Neural progenitor cell (in vitro differentiated cells): ENCODE measurements at regions not wholly inside any gene's neighbourhood (a gene's known extent, or its start where the extent isn't known, plus 50 kb on each side); places are given as distances from the start of the nearest gene placed in this dataset.
"Not testable (repeated sequence)": the region's sequence is repeated elsewhere in the genome, so short reads cannot be mapped to it uniquely, and the experiment has no call there.

Source experiments
- EZH2 ChIP-seq: fragments of 200-600 bp; sonication (generic); IDR thresholded peaks from 2 replicates; pipeline ENCODE4 v1.6.1; 2017; ENCODE audit warnings: antibody characterized with exemption, mild to moderate bottlenecking, moderate library complexity
- EZH2phosphoT487 ChIP-seq: fragments of 200-600 bp; sonication (generic); IDR thresholded peaks from 2 replicates; pipeline ENCODE4 v1.6.1; 2017; ENCODE audit warnings: antibody characterized with exemption
- TF ChIP-seq, protein P1 (sequence below): fragments of 200-600 bp; sonication (generic); IDR thresholded peaks from 2 replicates; pipeline ENCODE4 v1.5.1; 2017; ENCODE audit warnings: antibody characterized with exemption, mild to moderate bottlenecking

DNA sequence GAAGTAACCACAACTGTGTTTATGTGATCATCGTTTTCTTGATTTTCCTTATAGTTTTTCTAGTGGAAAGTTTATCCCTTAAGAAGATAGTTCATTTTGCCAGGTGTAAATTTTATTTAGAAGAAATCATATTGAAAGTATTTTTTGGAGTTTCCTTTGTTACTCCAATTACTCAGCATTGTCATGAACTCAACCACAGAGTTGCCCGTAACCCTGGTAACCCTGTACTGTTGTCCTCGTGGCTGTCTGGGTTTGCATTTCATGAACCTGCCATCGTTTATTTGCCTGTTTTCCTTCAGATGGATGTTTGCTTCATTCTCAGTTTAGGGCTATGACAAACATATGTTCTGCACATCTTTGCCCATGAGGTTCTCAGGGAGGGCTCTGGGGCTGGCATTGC is 534.3 kb downstream of the GOLGA6L6 start:
- TF ChIP-seq, protein P1, sequence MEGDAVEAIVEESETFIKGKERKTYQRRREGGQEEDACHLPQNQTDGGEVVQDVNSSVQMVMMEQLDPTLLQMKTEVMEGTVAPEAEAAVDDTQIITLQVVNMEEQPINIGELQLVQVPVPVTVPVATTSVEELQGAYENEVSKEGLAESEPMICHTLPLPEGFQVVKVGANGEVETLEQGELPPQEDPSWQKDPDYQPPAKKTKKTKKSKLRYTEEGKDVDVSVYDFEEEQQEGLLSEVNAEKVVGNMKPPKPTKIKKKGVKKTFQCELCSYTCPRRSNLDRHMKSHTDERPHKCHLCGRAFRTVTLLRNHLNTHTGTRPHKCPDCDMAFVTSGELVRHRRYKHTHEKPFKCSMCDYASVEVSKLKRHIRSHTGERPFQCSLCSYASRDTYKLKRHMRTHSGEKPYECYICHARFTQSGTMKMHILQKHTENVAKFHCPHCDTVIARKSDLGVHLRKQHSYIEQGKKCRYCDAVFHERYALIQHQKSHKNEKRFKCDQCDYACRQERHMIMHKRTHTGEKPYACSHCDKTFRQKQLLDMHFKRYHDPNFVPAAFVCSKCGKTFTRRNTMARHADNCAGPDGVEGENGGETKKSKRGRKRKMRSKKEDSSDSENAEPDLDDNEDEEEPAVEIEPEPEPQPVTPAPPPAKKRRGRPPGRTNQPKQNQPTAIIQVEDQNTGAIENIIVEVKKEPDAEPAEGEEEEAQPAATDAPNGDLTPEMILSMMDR: not testable (repeated sequence)
- not testable (repeated sequence) for TF ChIP-seq EZH2, EZH2phosphoT487
